ENCODE measurements at regions not wholly inside any gene's neighbourhood (a gene's known extent, or its start where the extent isn't known, plus 50 kb on each side); places are given as distances from the start of the nearest gene placed in this dataset.

DNA sequence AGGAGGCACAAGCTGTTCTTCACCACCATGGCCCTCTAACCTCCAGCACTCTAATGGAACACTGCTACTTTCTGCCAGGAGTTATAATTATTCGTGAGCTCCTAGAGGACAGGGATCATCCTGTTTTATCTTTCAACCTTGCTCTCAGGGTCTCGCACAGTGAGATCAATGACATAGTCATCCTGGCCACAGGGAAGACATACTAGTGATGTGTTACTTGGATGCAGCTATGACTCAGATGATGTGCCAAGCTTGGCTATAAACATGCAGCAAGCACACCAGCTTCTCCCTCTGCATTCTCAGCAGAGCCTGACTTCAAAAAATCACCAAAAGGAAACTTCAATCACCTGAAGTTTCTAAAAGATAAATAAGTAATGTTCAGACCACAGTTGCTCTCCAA is 203.8 kb upstream of the HES1 start:
- TF ChIP-seq, protein P1, sequence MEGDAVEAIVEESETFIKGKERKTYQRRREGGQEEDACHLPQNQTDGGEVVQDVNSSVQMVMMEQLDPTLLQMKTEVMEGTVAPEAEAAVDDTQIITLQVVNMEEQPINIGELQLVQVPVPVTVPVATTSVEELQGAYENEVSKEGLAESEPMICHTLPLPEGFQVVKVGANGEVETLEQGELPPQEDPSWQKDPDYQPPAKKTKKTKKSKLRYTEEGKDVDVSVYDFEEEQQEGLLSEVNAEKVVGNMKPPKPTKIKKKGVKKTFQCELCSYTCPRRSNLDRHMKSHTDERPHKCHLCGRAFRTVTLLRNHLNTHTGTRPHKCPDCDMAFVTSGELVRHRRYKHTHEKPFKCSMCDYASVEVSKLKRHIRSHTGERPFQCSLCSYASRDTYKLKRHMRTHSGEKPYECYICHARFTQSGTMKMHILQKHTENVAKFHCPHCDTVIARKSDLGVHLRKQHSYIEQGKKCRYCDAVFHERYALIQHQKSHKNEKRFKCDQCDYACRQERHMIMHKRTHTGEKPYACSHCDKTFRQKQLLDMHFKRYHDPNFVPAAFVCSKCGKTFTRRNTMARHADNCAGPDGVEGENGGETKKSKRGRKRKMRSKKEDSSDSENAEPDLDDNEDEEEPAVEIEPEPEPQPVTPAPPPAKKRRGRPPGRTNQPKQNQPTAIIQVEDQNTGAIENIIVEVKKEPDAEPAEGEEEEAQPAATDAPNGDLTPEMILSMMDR (IDR thresholded peaks at IDR 0.05), result no peak
- TF ChIP-seq POLR2AphosphoS5 (IDR thresholded peaks at IDR 0.05) (no peak), POLR2A (IDR thresholded peaks at IDR 0.05; ENCODE audit: low read depth) (no peak), EP300 (IDR thresholded peaks at IDR 0.05) (no peak)
